Tibial nerve (tissue), 4 donors: ENCODE measurements at regions not wholly inside any gene's neighbourhood (a gene's known extent, or its start where the extent isn't known, plus 50 kb on each side); places are given as distances from the start of the nearest gene placed in this dataset.

Source experiments
- DNase-seq, 2 donors: peaks; one replicate each; pipeline ENCODE4 v3.0.0-alpha.2; 2019; ENCODE audit warnings: low spot score in 2 of 2
- H3K27ac ChIP-seq, 4 donors: fragments of 200-600 bp; sonication (generic) in 3 of 4; one replicate each; pipeline ENCODE4 v1.5.1; 2017 to 2019; ENCODE audit warnings: mild to moderate bottlenecking in 1 of 4
- H3K27me3 ChIP-seq, 2 donors: fragments of 200-600 bp; sonication (generic) in 1 of 2; one replicate each; pipeline versions ENCODE4 v1.5.1 to v1.6.0; 2017 to 2019
- H3K36me3 ChIP-seq, 3 donors: fragments of 200-600 bp; sonication (generic); one replicate each; pipeline ENCODE4 v1.5.1; 2018 to 2019
- H3K4me1 ChIP-seq, 4 donors: fragments of 200-600 bp; sonication (generic) in 3 of 4; one replicate each; pipeline ENCODE4 v1.5.1; 2017 to 2019
- H3K4me3 ChIP-seq, 4 donors: fragments of 200-600 bp; sonication (generic) in 3 of 4; one replicate each; pipeline ENCODE4 v1.5.1; 2017 to 2019; ENCODE audit warnings: mild to moderate bottlenecking in 1 of 4, moderate library complexity in 1 of 4
- H3K9me3 ChIP-seq, 4 donors: fragments of 200-600 bp; sonication (generic) in 3 of 4; one replicate each; pipeline ENCODE4 v1.5.1; 2017 to 2019
- EP300 ChIP-seq, 2 donors: sonication (generic); formaldehyde crosslinking; IDR thresholded peaks; one replicate each; pipeline ENCODE4 v1.6.1; 2017; ENCODE audit warnings: antibody characterized with exemption in 2 of 2, mild to moderate bottlenecking in 1 of 2
- POLR2A ChIP-seq, 2 donors: fragments of 450-650 bp; IDR thresholded peaks; one replicate each; pipeline ENCODE4 v1.6.1; 2017; ENCODE audit warnings: antibody characterized with exemption in 2 of 2, mild to moderate bottlenecking in 2 of 2, moderate library complexity in 2 of 2
- WGBS, 2 donors: methylation state at CpG; one replicate each; pipeline ENCODE4 v1.1.5; 2018; 5-methylcytosine and 5-hydroxymethylcytosine counted together
- TF ChIP-seq, protein P1 (sequence below), 5 experiments: fragments of 200-600 bp in 3 of 5; fragments of 450-650 bp in 2 of 5; sonication (generic) in 3 of 5; IDR thresholded peaks; one replicate each; pipeline ENCODE4 v1.5.1; 2016 to 2019; ENCODE audit warnings: antibody characterized with exemption in 5 of 5, mild to moderate bottlenecking in 3 of 5, moderate library complexity in 2 of 5

DNA sequence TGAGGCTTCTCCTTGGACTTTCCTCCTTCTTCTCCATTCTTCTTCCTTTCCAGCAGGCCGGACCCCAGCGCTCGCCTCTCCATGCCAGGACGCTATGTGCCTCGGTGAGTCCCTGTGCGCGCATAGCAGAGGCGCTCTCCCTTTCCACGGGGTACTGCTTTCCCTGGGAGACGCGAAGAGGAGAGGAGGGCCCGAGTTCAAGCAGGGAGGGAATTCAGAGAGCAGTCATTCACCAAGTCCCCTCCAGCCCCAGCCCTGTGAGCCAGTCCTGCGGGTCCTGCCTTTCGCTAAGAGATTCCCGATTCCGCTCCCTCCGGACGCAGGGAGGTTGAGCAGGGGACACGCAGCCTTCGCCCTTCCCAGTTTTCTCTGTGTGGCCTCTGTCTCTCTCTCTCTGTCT, 160.4 kb downstream of the EFNB2 start:
- 97 to 98% methylated on average over 20 of the region's 20 CpGs for WGBS, 2 donors
- DNase-seq, result no peak
- Histone ChIP-seq H3K9me3 (no peaks in the 10 kb centered on the region), H3K4me1 (peaks cover 0 to 11% (median 0%) of the 10 kb centered on the region in 4 donors), H3K4me3 (no peak overlapping the region), H3K36me3 (no peaks in the 10 kb centered on the region), H3K27ac (no peak overlapping the region), H3K27me3 (no peaks in the 10 kb centered on the region)
- TF ChIP-seq POLR2A (IDR thresholded peaks at IDR 0.05) (no peak), EP300 (IDR thresholded peaks at IDR 0.05) (no peak)
- TF ChIP-seq, protein P1, sequence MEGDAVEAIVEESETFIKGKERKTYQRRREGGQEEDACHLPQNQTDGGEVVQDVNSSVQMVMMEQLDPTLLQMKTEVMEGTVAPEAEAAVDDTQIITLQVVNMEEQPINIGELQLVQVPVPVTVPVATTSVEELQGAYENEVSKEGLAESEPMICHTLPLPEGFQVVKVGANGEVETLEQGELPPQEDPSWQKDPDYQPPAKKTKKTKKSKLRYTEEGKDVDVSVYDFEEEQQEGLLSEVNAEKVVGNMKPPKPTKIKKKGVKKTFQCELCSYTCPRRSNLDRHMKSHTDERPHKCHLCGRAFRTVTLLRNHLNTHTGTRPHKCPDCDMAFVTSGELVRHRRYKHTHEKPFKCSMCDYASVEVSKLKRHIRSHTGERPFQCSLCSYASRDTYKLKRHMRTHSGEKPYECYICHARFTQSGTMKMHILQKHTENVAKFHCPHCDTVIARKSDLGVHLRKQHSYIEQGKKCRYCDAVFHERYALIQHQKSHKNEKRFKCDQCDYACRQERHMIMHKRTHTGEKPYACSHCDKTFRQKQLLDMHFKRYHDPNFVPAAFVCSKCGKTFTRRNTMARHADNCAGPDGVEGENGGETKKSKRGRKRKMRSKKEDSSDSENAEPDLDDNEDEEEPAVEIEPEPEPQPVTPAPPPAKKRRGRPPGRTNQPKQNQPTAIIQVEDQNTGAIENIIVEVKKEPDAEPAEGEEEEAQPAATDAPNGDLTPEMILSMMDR (IDR thresholded peaks at IDR 0.05), result no peak

DNA sequence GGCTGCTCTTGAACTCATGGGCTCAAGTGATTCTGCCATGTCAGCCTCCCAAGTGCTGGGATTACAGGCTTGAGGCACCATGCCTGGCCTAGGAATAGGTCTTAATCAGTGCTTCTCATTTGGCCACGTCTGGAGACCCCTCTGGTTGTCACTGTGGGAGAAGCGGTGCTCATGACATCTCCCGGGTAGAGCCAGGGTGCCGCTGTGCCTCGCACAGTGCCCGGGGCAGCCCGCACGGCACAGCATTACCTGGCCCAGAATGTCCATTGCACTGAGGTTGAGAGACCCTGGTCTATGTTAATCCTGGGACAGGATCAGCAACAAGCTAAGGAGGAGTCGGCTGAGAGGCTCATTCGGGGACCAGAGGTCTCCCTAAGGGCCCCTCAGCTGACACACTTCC, 160.8 kb downstream of the EFNB2 start:
- Histone ChIP-seq H3K4me3 (no peak overlapping the region), H3K4me1 (peaks cover 0 to 11% (median 0%) of the 10 kb centered on the region in 4 donors), H3K36me3 (no peaks in the 10 kb centered on the region), H3K9me3 (no peaks in the 10 kb centered on the region), H3K27ac (peak overlapping the region in 1 of 4 donors; percentile 23), H3K27me3 (no peaks in the 10 kb centered on the region)
- WGBS, 2 donors, result 92 to 95% methylated on average over 10 of the region's 10 CpGs
- no peak for TF ChIP-seq EP300 (IDR thresholded peaks at IDR 0.05)
- TF ChIP-seq, protein P1 (IDR thresholded peaks at IDR 0.05), result no peak
- no peak for TF ChIP-seq POLR2A (IDR thresholded peaks at IDR 0.05)
- no peak for DNase-seq

DNA sequence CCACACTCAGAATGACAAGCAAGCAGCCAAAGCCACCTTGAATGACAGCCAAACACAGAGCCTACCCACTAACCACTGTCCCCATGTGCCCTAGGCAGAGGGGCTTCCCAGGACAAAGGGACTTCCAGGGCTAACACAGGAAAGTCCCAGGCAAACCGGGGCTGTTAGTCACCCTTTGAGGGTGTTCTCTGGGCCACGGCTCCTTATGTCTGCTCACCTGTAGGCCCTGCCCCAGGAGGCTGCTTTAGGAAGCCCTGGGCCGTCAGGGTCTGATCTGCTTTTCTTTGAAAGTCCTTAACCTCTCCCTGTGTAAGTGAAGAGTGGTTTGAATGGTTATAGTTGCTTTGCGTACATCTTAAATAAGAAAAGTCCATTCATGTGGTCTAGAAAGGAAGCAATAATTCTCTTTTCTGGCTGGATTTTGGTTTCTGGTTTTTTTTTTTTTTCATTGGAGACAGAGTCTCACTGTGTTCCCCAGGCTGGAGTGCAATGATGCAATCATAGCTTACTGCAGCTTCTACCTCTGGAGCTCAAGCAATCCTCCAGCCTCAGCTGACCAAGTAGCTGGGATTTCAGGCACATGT, 161.4 kb downstream of the EFNB2 start:
- peaks cover 0 to 11% (median 0%) of the 10 kb centered on the region in 4 donors for H3K4me1 ChIP-seq
- DNase-seq, result no peak
- H3K27me3 ChIP-seq, result no peaks in the 10 kb centered on the region
- 28 to 56% methylated on average over 4 of the region's 4 CpGs for WGBS, 2 donors
- no peaks in the 10 kb centered on the region for H3K9me3 ChIP-seq
- H3K4me3 ChIP-seq, result no peak overlapping the region
- H3K27ac ChIP-seq, result peak overlapping the region in 1 of 4 donors; percentile 40
- no peaks in the 10 kb centered on the region for H3K36me3 ChIP-seq
- no peak for TF ChIP-seq POLR2A (IDR thresholded peaks at IDR 0.05)

DNA sequence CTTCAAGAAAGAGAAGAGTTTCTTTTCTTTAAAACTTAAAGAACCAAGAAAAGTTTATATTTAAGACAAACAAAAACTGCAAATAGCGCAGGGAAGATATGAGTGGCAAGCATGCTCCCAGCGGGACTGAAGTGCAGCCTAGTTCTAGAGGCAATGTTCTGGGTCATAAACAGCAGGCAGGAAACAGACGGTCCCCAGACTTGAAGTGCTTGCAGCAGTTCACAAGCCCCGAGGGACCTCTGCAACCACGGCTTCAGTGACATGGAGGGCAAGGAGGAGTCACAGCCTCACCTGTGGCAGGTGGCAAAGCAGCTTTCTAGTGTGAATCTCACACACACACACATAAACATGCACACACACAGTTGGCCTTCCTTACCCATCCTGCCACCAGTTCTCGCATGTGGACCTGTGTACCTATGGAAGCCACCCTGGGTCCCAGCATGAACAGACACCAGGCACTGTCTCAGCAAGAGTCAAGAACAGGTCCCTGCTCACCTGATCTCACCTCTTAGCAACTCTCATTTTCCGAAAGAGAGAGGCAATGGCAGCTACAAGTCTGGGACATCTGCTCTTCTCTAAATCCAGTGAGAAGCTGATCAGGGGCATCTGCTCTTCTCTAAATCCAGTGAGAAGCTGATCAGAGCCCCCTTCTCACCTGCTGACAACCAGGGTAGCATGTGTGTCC, 162.0 kb downstream of the EFNB2 start:
- 49 to 54% methylated on average over 7 of the region's 7 CpGs for WGBS, 2 donors

DNA sequence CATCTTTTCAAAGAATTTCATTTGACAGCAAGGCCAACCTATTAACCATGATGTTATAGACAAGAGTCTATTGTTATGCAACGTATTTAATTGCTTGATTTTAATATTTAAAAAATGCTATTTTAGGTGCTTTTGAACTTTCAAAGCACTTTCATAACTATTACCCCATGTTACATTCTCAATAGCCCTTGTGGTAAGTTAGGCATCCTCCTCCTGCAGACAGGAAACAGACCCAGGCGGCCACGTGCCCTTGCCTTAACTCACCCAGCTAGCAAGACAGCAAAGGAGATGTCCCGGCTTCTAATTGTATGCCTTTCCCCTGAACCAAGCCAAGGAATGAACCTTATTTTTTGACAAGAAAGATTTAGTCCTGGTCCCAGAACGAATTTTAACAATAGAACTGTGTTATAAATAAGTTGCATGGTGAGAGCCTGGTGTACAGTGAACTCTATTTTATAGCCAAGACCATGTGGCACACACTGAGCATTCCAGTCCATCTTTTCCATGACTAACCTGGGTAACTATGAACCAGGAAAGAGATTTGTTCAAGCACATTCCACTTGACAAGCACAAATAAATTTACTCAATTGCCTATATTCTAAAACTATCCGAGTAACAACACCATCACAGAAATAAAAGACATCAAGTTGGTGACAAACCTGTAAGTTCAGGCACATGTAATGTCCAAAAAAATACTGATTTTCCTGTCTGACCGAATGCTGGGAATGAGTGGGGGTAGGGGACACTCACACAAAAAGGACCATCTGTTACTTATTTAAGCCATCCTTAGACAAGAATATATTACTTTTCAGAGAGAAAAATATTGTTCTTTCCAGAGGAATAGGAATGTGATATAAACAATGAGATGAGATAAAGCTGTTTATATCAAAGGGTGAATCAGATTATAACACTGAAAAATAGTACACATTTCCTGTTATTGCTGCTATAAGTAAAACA, 163.0 kb downstream of the EFNB2 start:
- no peak for DNase-seq
- Histone ChIP-seq H3K36me3 (no peaks in the 10 kb centered on the region), H3K27ac (no peak overlapping the region), H3K27me3 (no peaks in the 10 kb centered on the region), H3K4me1 (peaks cover 0 to 11% (median 0%) of the 10 kb centered on the region in 4 donors), H3K9me3 (no peaks in the 10 kb centered on the region), H3K4me3 (no peak overlapping the region)
- WGBS, 2 donors, result 59 to 65% methylated on average over 7 of the region's 7 CpGs
- TF ChIP-seq EP300 (IDR thresholded peaks at IDR 0.05) (no peak), POLR2A (IDR thresholded peaks at IDR 0.05) (no peak)
- TF ChIP-seq, protein P1 (IDR thresholded peaks at IDR 0.05), result no peak

More for the DNA sequence above, 162.0 kb downstream of the EFNB2 start:
- peaks cover 0 to 11% (median 0%) of the 10 kb centered on the region in 4 donors for H3K4me1 ChIP-seq
- no peaks in the 10 kb centered on the region for H3K27me3 ChIP-seq
- no peak overlapping the region for H3K27ac ChIP-seq
- H3K4me3 ChIP-seq, result no peak overlapping the region
- no peak for TF ChIP-seq POLR2A (IDR thresholded peaks at IDR 0.05)
- no peak for TF ChIP-seq EP300 (IDR thresholded peaks at IDR 0.05)
- TF ChIP-seq, protein P1 (IDR thresholded peaks at IDR 0.05), result no peak
- no peak for DNase-seq
- H3K9me3 ChIP-seq, result no peaks in the 10 kb centered on the region
- H3K36me3 ChIP-seq, result no peaks in the 10 kb centered on the region
